ENCODE measurements at regions not wholly inside any gene's neighbourhood (a gene's known extent, or its start where the extent isn't known, plus 50 kb on each side); places are given as distances from the start of the nearest gene placed in this dataset.

DNA sequence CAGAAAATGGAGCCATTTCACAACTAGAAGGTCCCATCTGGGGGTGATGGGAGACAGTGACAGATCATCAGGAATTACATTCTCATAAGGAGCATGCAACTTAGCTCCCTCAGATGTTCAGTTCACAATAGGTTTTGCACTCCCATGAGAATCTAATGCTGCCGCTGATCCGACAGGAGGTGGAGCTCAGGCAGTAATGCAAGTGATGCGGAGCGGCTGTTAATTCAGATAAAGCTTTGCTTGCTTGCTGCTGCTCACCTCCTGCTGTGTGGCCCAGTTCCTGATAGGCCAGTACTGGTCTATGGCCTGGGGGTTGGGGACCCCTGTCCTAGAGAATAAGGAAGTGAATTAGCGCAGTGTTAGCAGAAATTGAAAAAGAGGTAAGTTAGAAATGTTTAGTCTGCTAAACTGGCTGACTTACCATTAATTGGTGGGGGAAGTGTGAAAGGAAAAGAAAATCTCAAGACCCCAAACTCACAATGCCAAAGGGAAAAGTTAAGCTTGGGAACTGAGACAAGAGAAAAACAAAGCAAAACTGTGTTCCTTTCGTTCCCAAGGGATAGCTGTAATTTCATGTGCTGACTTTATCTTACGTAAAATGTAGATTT is 76.4 kb downstream of the LYZL2 start (continued):
- TF ChIP-seq ZNF764 (CRISPR knock-in tag; IDR thresholded peaks at IDR 0.05; ENCODE audit: low read depth) (no peak), SRSF1 (IDR thresholded peaks at IDR 0.05; ENCODE audit: low read depth, low read length) (no peak), ZNF589 (CRISPR knock-in tag; IDR thresholded peaks at IDR 0.05; ENCODE audit: low read depth) (peak; percentile 72; the same call in 1 of the 2 replicates), HINFP (tag; conservative IDR thresholded peaks at IDR 0.05; ENCODE audit: low read depth) (peak; percentile 58), ZNF318 (IDR thresholded peaks at IDR 0.05; ENCODE audit: borderline replicate concordance in 1 of 2, low read depth in 1 of 2) (peak in 1 of 2 experiments; percentile 45; a peak in 2 of 4 replicates), MXI1 (IDR thresholded peaks at IDR 0.05; ENCODE audit: low read depth, low read length) (peak; percentile 49; the same call in 1 of the 2 replicates), RFX5 (IDR thresholded peaks at IDR 0.05; ENCODE audit: low read depth, low read length) (no peak), ZNF431 (CRISPR knock-in tag; IDR thresholded peaks at IDR 0.05) (no peak), HDGF (IDR thresholded peaks at IDR 0.05) (no peak), HDAC6 (IDR thresholded peaks at IDR 0.05; ENCODE audit: low read depth, low read length) (no peak), TEAD2 (tag; IDR thresholded peaks at IDR 0.05) (no peak), MCM3 (IDR thresholded peaks at IDR 0.05) (no peak)
- TF ChIP-seq, protein P1, sequence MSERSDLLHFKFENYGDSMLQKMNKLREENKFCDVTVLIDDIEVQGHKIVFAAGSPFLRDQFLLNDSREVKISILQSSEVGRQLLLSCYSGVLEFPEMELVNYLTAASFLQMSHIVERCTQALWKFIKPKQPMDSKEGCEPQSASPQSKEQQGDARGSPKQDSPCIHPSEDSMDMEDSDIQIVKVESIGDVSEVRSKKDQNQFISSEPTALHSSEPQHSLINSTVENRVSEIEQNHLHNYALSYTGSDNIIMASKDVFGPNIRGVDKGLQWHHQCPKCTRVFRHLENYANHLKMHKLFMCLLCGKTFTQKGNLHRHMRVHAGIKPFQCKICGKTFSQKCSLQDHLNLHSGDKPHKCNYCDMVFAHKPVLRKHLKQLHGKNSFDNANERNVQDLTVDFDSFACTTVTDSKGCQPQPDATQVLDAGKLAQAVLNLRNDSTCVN (CRISPR knock-in tag; IDR thresholded peaks at IDR 0.05) = no peak

Data from K562 (cell line).